Smooth muscle cell (in vitro differentiated cells): ENCODE measurements at regions not wholly inside any gene's neighbourhood (a gene's known extent, or its start where the extent isn't known, plus 50 kb on each side); places are given as distances from the start of the nearest gene placed in this dataset.

Experiments
- DNase-seq: peaks from one replicate; lab custom pipeline; 2025; ENCODE audit not compliant: unreplicated experiment; lab: John Stamatoyannopoulos, UW
- H2AFZ ChIP-seq: fragments of 200-600 bp; sonication (generic); 2 replicates; pipeline ENCODE4 v1.6.0; 2016; ENCODE audit warnings: antibody characterized with exemption, low read depth, mild to moderate bottlenecking
- H3F3A ChIP-seq: fragments of 200-600 bp; sonication (generic); 2 replicates; pipeline ENCODE4 v1.6.0; 2017; ENCODE audit warnings: antibody characterized with exemption, low read depth
- H3K27ac ChIP-seq: fragments of 200-600 bp; sonication (generic); 2 replicates; pipeline ENCODE4 v1.5.1; 2016; ENCODE audit warnings: low read depth, mild to moderate bottlenecking
- H3K27me3 ChIP-seq: fragments of 200-600 bp; sonication (generic); 2 replicates; pipeline ENCODE4 v1.6.1; 2016; ENCODE audit warnings: low read depth, mild to moderate bottlenecking
- H3K36me3 ChIP-seq: fragments of 200-600 bp; sonication (generic); 2 replicates; pipeline ENCODE4 v1.5.1; 2016; ENCODE audit warnings: low read depth
- H3K4me1 ChIP-seq: fragments of 200-600 bp; sonication (generic); 2 replicates; pipeline ENCODE4 v1.5.1; 2016; ENCODE audit warnings: low read depth
- H3K4me2 ChIP-seq: fragments of 200-600 bp; sonication (generic); 2 replicates; pipeline ENCODE4 v1.6.0; 2016; ENCODE audit warnings: mild to moderate bottlenecking
- H3K4me3 ChIP-seq: fragments of 200-600 bp; sonication (generic); 2 replicates; pipeline ENCODE4 v1.5.1; 2016; ENCODE audit warnings: mild to moderate bottlenecking
- H3K79me2 ChIP-seq: fragments of 200-600 bp; sonication (generic); 2 replicates; pipeline ENCODE4 v1.6.0; 2016; ENCODE audit warnings: low read depth, mild to moderate bottlenecking
- H3K9ac ChIP-seq: fragments of 200-600 bp; sonication (generic); 2 replicates; pipeline ENCODE4 v1.6.0; 2016; ENCODE audit warnings: low read depth
- H3K9me3 ChIP-seq: fragments of 200-600 bp; sonication (generic); replicated peaks from 2 replicates; pipeline ENCODE4 v1.5.1; 2016; ENCODE audit warnings: low read depth
- H4K20me1 ChIP-seq: fragments of 200-600 bp; sonication (generic); 2 replicates; pipeline ENCODE4 v1.6.0; 2016; ENCODE audit warnings: low read depth
- WGBS: methylation state at CpG from one replicate; pipeline ENCODE4 v1.1.7; 2016; ENCODE audit warnings: low lambda C conversion rate; 5-methylcytosine and 5-hydroxymethylcytosine counted together
- TF ChIP-seq, protein P1 (sequence below): fragments of 200-600 bp; sonication (generic); IDR thresholded peaks from 2 replicates; pipeline ENCODE4 v1.5.1; 2017; ENCODE audit warnings: borderline replicate concordance, mild to moderate bottlenecking, antibody characterized with exemption; ENCODE audit not compliant: insufficient read depth, poor library complexity, severe bottlenecking

GRCh38 chr13:31053091-31053490 lies 108.6 kb downstream of the HSPH1 start:
- no peak overlapping the region for H3K4me3 ChIP-seq
- H3K36me3 ChIP-seq: no peaks in the 10 kb centered on the region
- no peak overlapping the region for H3K27ac ChIP-seq
- H3K27me3 ChIP-seq: no peaks in the 10 kb centered on the region
- H3K79me2 ChIP-seq: no peaks in the 10 kb centered on the region
- no peak overlapping the region for H3K9ac ChIP-seq
- H3K4me2 ChIP-seq: no peak overlapping the region
- H3K4me1 ChIP-seq: no peaks in the 10 kb centered on the region
- H3K9me3 ChIP-seq: no peaks in the 10 kb centered on the region
- no peak overlapping the region for H2AFZ ChIP-seq
- no peaks in the 10 kb centered on the region for H3F3A ChIP-seq
- DNase-seq: no peak
- TF ChIP-seq, protein P1, sequence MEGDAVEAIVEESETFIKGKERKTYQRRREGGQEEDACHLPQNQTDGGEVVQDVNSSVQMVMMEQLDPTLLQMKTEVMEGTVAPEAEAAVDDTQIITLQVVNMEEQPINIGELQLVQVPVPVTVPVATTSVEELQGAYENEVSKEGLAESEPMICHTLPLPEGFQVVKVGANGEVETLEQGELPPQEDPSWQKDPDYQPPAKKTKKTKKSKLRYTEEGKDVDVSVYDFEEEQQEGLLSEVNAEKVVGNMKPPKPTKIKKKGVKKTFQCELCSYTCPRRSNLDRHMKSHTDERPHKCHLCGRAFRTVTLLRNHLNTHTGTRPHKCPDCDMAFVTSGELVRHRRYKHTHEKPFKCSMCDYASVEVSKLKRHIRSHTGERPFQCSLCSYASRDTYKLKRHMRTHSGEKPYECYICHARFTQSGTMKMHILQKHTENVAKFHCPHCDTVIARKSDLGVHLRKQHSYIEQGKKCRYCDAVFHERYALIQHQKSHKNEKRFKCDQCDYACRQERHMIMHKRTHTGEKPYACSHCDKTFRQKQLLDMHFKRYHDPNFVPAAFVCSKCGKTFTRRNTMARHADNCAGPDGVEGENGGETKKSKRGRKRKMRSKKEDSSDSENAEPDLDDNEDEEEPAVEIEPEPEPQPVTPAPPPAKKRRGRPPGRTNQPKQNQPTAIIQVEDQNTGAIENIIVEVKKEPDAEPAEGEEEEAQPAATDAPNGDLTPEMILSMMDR: no peak
- H4K20me1 ChIP-seq: no peaks in the 10 kb centered on the region
- 67% methylated on average over 7 of the region's 7 CpGs for WGBS

DNA sequence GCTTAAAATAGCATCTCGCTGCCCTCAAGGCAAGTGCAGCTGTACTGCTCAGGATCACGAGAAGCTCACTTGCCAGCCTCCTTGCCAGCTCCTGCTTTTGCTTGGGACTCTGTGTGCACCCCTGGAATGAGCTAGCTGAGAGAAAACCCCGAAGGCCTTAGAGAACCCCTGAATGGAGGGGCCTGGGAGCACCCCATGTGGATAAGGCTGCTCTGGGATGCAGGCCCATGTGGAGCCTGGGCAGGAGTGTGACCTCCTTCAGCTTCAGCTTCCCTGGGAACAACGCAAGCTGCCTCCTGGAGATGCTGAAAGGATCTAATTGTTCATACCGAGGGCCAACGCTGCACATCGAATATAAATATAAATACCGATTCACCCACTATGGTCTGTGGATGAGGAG lies 109.2 kb downstream of the HSPH1 start:
- no peaks in the 10 kb centered on the region for H3K9me3 ChIP-seq
- H2AFZ ChIP-seq: no peak overlapping the region
- no peaks in the 10 kb centered on the region for H3F3A ChIP-seq
- no peak overlapping the region for H3K4me2 ChIP-seq
- TF ChIP-seq, protein P1: no peak
- no peaks in the 10 kb centered on the region for H3K27me3 ChIP-seq
- H3K27ac ChIP-seq: no peak overlapping the region
- H3K4me1 ChIP-seq: no peaks in the 10 kb centered on the region
- H3K79me2 ChIP-seq: no peaks in the 10 kb centered on the region
- H3K36me3 ChIP-seq: no peaks in the 10 kb centered on the region
- no peak overlapping the region for H3K4me3 ChIP-seq
- no peaks in the 10 kb centered on the region for H4K20me1 ChIP-seq
- H3K9ac ChIP-seq: no peak overlapping the region
- WGBS: 97% methylated on average over 8 of the region's 8 CpGs
- DNase-seq: no peak

DNA sequence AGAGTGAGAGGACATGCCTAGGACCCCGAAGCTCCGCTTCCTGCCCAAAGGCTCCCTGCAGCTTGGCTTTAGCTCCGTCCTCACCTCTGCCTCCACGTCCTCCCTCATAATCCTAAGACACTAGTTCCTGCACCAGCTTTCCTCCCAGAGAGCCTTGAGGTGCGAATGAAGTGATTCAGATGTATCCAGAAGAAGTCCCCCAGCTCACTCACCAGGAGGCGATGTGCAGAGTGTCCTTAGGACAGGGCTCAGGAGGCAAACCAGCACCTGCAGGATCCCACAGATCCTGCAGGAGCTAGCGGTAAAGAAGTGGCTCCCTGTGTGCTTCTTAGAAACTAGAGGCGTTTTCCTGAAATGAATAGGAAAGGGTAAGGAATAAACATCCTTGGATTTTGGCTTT lies 109.7 kb downstream of the HSPH1 start:
- Histone ChIP-seq H3K79me2 (no peaks in the 10 kb centered on the region), H4K20me1 (no peaks in the 10 kb centered on the region)

More for the DNA sequence above, 109.7 kb downstream of the HSPH1 start:
- Histone ChIP-seq H3K4me1 (no peaks in the 10 kb centered on the region), H3K4me3 (no peak overlapping the region), H2AFZ (no peak overlapping the region), H3K9me3 (no peaks in the 10 kb centered on the region), H3K36me3 (no peaks in the 10 kb centered on the region), H3F3A (no peaks in the 10 kb centered on the region), H3K4me2 (no peak overlapping the region), H3K27me3 (no peaks in the 10 kb centered on the region), H3K27ac (no peak overlapping the region), H3K9ac (no peak overlapping the region)
- WGBS: 85% methylated on average over 8 of the region's 8 CpGs
- TF ChIP-seq, protein P1: no peak
- no peak for DNase-seq
